ENCODE measurements at regions not wholly inside any gene's neighbourhood (a gene's known extent, or its start where the extent isn't known, plus 50 kb on each side); places are given as distances from the start of the nearest gene placed in this dataset.
A peak's percentile ranks its signal among the peaks of the same experiment; 100 is the strongest.

DNA sequence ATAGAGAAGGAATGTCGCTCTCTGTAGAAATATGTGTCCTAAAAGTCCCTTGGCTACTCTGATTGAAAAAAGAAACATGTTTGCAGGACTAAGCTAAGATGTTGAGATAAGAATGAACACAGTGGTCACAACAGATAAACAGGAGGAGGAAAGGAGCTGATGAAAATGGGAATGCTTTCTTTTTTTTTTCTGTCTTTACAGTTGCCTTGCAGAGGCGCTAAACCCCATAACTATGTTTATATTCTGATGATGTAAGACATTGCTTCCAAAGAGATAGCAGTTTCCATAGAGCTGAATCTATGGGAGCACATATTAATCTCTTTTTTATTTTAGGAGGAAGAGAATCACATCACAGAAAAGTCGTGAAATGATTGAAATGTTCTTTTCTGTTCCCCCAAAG lies 153.5 kb upstream of the LYZL1 start:
- DNase-seq (no peak), ATAC-seq (no peak)
- intact Hi-C loops (cut with DNase I): no loop called here

- intact Hi-C loops (cut with DNase I): no loop called here
- no peak for DNase-seq
Measured at GRCh38 chr10:29136411-29136810, 152.5 kb upstream of the LYZL1 start.

GRCh38 chr10:29140151-29140550 lies 148.7 kb upstream of the LYZL1 start:
- intact Hi-C loops (cut with DNase I): no loop called here
- DNase-seq: no peak
- no peak for ATAC-seq

More at GRCh38 chr10:29136411-29136810, 152.5 kb upstream of the LYZL1 start:
- ATAC-seq: no peak

DNA sequence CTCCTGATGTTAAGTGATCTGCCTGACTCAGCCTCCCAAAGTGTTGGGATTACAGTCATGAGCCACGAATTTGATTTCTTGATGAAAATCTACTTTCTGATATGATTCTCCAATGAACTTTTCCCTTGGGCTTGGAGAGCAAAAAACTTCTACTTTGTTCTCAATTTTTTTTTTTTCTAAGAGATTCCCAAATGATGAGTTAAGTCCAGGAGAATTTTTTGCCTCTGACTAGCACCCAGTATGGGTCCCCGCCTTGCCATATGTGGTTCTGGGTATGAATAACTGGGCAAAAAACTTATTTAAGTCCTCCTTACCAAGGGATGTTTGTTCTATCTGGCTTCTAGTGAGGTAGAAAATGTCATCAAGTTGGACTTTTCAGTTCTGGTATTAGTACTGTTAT lies 147.9 kb upstream of the LYZL1 start:
- intact Hi-C loops (cut with DNase I): no loop called here
- ATAC-seq: peak in 1 of 2 donors; percentile 62

GRCh38 chr10:29141761-29142160 lies 147.1 kb upstream of the LYZL1 start:
- DNase-seq: no peak
- ATAC-seq: no peak
- intact Hi-C loops (cut with DNase I): no loop called here

More for the DNA sequence above, 147.9 kb upstream of the LYZL1 start:
- no peak for DNase-seq

DNA sequence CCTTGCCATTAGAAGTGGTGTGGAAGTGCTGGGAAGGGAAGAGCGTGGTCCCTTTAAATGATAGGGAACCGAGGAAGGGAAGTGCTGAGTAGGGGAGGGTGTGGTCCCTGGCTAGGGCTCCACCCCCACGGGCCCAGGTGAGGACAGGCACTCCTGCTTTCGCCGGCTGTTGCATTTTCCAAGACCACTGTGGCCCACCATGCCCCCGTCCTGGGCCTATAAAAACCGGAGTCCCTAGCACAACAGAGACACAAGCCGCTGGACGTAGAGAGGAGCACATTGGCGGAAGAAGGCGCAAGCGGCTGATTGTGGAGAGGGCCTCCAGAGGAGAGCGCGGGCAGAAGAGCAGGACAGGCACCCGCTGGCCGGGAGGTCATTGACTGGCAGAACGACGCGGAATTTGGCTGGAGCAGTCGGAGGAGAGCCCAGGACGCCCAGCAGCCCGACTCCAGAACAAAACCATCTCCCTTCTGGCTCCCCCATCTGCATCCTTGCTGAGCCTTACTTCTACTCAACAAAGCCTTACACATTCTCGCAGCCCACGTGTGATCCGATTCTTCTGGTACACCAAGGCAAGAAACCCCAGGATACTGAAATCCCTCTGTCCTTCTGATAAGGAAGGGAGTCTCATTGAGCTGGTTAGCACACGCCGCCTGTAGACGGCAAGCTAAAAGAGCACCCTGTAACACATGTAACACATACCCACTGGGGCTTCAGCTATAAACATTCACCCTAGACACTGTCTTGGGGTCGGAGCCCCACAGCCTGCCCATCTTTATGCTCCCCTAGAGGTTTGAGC lies 146.2 kb upstream of the LYZL1 start:
- DNase-seq: no peak
- intact Hi-C loops (cut with DNase I): no loop called here
- ATAC-seq: peak in 1 of 2 donors; percentile 27

DNA sequence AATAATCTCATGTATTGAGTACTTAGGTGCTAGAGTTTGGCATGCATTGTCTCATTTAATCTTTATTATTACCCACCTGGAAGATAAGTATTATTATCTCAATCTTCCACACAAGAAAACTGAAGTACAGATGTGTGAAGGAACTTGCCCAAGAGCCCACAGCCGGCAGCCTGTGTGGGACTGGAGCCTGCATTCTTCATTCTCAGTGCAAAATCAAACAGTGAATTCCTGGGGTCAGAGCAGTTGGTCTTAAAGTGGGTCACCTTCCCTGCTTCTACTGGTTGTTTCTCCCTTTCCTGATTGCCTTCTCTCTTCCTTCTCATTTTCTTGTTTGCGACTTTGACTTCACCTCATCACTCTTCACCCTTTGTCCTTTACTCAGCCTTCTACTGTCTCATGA lies 144.7 kb upstream of the LYZL1 start:
- intact Hi-C loops (cut with DNase I): no loop called here

DNA sequence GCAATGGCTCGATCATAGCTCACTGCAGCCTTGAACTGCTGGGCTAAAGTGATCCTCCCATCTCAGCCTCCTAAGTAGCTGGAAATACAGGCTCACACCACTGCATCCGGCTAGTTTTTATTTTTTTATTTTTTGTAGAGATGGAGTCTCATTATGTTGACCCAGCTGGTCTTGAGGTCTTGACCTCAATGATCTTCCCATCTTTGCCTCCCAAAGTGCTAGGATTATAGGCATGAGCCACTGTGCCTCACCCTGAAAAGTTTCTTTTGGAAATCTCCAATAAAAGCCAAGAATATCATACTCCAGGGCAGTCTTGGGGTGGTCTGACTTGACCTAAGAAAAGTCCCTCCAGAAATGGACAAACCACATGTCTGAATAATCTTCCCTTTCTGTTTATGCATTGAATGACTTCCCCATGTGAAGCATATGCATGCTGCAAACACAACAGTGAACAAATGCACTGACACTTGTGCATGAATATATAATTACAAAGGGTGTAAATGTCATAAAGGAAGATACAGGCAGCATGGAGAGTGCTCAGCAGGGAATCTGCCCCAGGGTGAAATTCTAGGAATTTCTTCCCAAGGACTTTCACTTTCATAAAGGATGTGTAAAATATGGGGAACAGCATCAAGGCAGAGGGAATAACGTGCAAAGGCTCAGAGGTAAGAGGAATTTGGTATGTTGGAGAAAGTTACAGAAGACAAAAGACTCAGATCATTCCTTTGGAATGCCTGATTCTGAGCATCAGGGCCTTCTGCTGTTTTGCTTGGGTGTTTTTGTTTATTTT lies 142.4 kb upstream of the LYZL1 start:
- no peak for DNase-seq
- no peak for ATAC-seq
- intact Hi-C loops (cut with DNase I): no loop called here

More for the DNA sequence above, 144.7 kb upstream of the LYZL1 start:
- no peak for DNase-seq
- no peak for ATAC-seq

- peak; percentile 71 for DNase-seq
- intact Hi-C loops (cut with DNase I): no loop called here
Measured at GRCh38 chr10:29150010-29150409, 138.9 kb upstream of the LYZL1 start.

GRCh38 chr10:29151005-29151404 lies 137.9 kb upstream of the LYZL1 start:
- no peak for ATAC-seq
- intact Hi-C loops (cut with DNase I): no loop called here
- no peak for DNase-seq

More at GRCh38 chr10:29150010-29150409, 138.9 kb upstream of the LYZL1 start:
- ATAC-seq: peak; percentile 77 to 96

DNA sequence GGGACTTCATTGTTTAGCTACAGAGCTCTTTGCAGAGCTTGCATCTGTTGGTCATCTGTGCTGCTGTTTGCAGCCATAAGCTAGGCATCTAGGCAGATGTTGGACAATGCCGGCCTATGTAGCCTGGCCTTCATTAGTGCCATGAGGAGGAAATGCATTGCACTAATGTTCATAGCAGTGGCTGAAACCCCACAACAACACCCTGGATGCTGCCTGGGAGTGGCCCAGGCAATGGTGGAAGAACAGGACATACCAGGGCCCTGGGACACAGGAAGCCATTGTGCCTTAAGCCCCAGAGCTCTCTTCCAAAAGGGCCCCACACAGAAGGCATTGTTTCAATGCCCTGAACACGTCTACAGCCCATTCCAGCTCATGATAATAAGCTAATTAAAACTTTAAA lies 131.5 kb upstream of the LYZL1 start:
- ATAC-seq: no peak
- intact Hi-C loops (cut with DNase I): no loop called here
- DNase-seq: no peak

- intact Hi-C loops (cut with DNase I): no loop called here
- ATAC-seq (no peak), DNase-seq (no peak)
Measured at GRCh38 chr10:29158066-29158465, 130.8 kb upstream of the LYZL1 start.

DNA sequence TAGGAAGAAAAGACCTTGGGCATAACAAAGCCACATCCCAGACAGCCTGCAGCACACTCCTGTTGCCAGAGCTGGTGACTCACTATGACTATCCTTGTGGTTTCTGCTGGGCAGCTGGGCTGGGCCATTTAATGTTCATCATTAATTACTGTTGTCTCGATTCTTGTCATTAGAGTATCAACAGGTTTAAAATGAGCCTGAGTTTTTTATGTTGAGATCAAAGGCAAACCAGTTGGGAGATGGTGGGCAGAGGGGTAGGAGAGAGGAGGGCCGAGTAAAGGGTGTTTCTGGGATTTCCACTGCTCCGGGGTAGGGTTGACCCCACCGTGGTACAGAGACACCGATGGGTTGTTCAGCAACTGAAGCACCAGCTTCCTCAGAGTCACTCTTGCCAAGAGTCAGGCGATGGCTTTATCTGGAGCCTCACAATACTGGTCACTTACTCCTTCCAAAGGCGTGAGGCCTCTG lies 128.7 kb upstream of the LYZL1 start:
- intact Hi-C loops (cut with DNase I): no loop called here
- DNase-seq (no peak), ATAC-seq (peak in 1 of 2 donors; percentile 30)

DNA sequence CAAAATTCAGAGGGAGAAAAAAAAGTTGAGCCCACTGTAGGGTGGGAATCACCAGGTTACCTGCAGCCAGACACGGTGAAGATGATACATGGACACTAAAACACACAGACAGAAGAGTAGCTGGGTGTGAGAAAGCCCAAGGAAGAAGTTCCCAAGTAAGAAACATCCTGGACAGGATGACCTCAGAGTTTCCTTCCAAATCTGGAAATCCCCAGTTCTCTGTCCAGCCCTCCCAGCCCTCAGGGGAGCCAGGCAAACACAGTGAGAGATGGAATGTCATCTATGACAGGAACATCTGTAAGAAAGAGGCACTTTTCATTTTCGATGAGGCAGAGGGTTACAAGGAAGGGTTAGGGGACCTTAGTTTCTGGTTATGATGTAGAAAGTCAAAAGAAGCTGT lies 125.1 kb upstream of the LYZL1 start:
- intact Hi-C loops (cut with DNase I): no loop called here
- ATAC-seq (peak in 1 of 2 donors; percentile 21), DNase-seq (no peak)

DNA sequence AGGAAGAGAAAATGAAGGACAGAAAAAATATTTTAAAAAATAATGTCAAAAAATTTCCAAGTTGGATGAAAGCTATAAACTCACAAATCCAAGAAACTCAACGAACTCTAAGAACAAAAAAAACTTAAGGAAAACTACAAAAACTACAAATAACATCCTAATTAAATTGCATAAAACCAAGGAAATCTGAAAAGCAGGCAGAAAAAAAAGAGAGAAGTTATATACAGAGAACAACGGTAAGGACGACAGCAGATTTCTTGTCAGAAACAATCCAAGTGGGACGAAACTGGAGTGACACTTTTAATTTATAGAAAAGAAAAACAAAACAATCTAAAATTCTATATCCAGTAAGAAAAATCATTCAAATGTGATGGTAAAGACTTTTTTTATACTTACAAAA lies 122.2 kb upstream of the LYZL1 start:
- ATAC-seq: no peak
- DNase-seq: no peak
- intact Hi-C loops (cut with DNase I): no loop called here

DNA sequence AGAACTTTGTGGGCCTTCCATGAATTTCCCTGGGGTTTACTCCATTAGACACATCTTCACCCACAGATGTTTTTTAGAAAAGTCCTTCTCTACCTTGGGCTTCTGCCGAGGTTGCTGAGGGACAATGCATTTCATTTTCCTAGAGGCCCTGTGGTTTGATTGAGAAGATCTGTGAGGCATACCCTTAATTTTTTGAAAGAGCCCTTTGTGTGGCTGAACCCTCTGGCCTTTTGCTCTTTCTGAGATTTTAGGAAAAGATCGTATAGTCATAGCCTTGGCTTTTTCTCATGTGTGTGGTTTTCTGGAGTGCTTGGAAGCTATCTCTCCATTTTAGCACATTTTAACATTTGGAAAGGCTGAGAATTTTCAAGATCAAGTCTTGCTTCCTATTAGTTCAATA lies 119.8 kb upstream of the LYZL1 start:
- intact Hi-C loops (cut with DNase I): no loop called here
- ATAC-seq: no peak
- no peak for DNase-seq

- DNase-seq (no peak), ATAC-seq (no peak)
- intact Hi-C loops (cut with DNase I): no loop called here
Measured at GRCh38 chr10:29171717-29172116, 117.2 kb upstream of the LYZL1 start.

- intact Hi-C loops (cut with DNase I): no loop called here
- no peak for DNase-seq
- no peak for ATAC-seq
Measured at GRCh38 chr10:29174389-29174788, 114.5 kb upstream of the LYZL1 start.

DNA sequence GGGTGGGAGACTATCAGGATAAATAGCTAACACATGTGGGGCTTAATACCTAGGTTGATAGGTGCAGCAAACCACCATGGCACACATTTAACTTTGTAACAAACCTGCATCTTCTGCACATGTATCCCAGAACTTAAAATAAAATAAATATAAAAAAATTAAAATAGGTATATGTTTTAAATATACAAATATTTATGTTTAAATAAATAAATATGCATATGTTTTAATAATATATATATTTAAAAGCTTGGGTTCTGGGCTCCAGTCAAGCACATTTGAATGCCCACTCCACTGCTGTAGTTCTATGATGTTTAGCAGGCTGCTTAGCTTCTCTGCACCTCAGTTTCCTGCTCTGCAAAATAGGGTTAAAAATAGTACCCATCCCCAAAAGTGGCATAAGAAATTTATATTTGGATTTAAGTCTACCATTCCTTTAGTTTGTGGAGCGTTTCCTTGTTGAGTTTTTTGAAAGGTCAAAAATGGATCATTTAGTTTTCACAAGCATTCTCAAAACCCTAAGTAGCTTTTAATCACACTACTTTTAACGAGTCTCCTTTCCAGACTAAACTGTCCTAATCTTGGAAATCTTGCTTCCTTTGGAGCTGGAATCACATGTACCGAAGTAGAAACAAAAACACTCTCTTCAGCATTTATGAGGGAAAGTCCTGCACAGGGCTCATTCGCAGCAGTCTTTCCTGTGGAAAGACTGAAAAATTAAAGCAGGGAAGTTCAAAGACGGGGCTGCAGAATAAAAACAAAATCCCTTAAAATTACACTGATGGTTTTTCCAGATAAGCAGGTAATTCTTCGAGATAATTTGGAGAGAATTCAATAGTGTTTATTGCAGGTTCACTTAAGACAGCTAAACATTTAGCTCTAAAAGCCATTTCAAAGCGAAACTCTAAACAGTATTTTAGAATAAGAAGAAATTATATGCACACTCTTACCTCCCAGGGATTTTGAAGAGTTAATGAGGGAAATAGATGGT lies 111.7 kb upstream of the LYZL1 start:
- intact Hi-C loops (cut with DNase I): no loop called here
- no peak for ATAC-seq
- no peak for DNase-seq

Data from left cardiac atrium (tissue), 4 donors.